ENCODE measurements at regions not wholly inside any gene's neighbourhood (a gene's known extent, or its start where the extent isn't known, plus 50 kb on each side); places are given as distances from the start of the nearest gene placed in this dataset.
"Not testable (repeated sequence)": the region's sequence is repeated elsewhere in the genome, so short reads cannot be mapped to it uniquely, and the experiment has no call there.

DNA sequence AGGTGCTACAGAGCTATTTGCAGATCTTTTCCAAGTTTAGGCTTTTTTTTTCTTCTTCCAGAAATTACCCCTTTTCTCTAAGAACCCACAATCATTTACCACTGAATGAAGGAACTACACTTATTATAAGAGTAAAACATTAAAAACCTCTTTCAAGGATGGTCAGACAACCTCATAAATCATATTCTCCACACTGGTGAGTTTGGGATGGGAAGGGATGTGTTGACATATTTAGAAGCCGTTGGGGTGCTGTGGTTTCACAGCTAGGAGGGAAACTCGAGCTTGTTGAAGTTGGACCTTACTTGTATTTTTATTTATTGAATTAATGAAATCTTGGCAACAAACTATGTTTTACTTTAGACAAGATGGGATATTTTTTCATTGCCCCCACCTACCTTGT is 289.4 kb upstream of the MEIS1 start:
- TF ChIP-seq, protein P1, sequence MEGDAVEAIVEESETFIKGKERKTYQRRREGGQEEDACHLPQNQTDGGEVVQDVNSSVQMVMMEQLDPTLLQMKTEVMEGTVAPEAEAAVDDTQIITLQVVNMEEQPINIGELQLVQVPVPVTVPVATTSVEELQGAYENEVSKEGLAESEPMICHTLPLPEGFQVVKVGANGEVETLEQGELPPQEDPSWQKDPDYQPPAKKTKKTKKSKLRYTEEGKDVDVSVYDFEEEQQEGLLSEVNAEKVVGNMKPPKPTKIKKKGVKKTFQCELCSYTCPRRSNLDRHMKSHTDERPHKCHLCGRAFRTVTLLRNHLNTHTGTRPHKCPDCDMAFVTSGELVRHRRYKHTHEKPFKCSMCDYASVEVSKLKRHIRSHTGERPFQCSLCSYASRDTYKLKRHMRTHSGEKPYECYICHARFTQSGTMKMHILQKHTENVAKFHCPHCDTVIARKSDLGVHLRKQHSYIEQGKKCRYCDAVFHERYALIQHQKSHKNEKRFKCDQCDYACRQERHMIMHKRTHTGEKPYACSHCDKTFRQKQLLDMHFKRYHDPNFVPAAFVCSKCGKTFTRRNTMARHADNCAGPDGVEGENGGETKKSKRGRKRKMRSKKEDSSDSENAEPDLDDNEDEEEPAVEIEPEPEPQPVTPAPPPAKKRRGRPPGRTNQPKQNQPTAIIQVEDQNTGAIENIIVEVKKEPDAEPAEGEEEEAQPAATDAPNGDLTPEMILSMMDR (IDR thresholded peaks at IDR 0.05; ENCODE audit: extremely low read depth, low read depth, low read length), result no peak
- H2AFZ ChIP-seq (ENCODE audit: low read length), result no peak overlapping the region
- no peak overlapping the region for H3K4me2 ChIP-seq (ENCODE audit: insufficient read depth, low read length)
- H4K20me1 ChIP-seq (ENCODE audit: insufficient read depth, low read length), result no peaks in the 10 kb centered on the region
- H3K4me3 ChIP-seq (ENCODE audit: insufficient read depth, low read length), result no peak overlapping the region
- DNase-seq (ENCODE audit: insufficient read length, low spot score, missing footprints), result no peak
- no peaks in the 10 kb centered on the region for H3K9me3 ChIP-seq (ENCODE audit: low read depth, low read length)
- no peak overlapping the region for H3K27ac ChIP-seq (ENCODE audit: low read depth, low read length)
- no peaks in the 10 kb centered on the region for H3K4me1 ChIP-seq (ENCODE audit: insufficient read depth, low read length)
- no peaks in the 10 kb centered on the region for H3K27me3 ChIP-seq (ENCODE audit: insufficient read depth, low read length)
- no peaks in the 10 kb centered on the region for H3K79me2 ChIP-seq (ENCODE audit: insufficient read depth, low read length)
- H3K36me3 ChIP-seq (ENCODE audit: insufficient read depth, low read length), result no peaks in the 10 kb centered on the region

DNA sequence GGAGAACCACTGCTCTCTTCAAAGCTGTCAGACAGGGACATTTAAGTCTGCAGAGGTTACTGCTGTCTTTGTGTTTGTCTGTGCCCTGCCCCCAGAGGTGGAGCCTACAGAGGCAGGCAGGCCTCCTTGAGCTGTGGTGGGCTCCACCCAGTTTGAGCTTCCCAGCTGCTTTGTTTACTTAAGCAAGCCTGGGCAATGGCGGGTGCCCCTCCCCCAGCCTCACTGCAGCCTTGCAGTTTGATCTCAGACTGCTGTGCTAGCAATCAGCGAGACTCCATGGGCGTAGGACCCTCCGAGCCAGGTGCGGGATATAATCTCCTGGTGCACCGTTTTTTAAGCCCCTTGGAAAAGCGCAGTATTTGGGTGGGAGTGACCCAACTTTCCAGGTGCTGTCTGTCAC is 290.6 kb upstream of the MEIS1 start:
- H4K20me1 ChIP-seq (ENCODE audit: insufficient read depth, low read length); H2AFZ ChIP-seq (ENCODE audit: low read length); H3K4me2 ChIP-seq (ENCODE audit: insufficient read depth, low read length); H3K9me3 ChIP-seq (ENCODE audit: low read depth, low read length); H3K27me3 ChIP-seq (ENCODE audit: insufficient read depth, low read length); H3K4me1 ChIP-seq (ENCODE audit: insufficient read depth, low read length); H3K27ac ChIP-seq (ENCODE audit: low read depth, low read length); H3K79me2 ChIP-seq (ENCODE audit: insufficient read depth, low read length); DNase-seq (ENCODE audit: insufficient read length, low spot score, missing footprints); H3K4me3 ChIP-seq (ENCODE audit: insufficient read depth, low read length); H3K36me3 ChIP-seq (ENCODE audit: insufficient read depth, low read length): not testable (repeated sequence)

DNA sequence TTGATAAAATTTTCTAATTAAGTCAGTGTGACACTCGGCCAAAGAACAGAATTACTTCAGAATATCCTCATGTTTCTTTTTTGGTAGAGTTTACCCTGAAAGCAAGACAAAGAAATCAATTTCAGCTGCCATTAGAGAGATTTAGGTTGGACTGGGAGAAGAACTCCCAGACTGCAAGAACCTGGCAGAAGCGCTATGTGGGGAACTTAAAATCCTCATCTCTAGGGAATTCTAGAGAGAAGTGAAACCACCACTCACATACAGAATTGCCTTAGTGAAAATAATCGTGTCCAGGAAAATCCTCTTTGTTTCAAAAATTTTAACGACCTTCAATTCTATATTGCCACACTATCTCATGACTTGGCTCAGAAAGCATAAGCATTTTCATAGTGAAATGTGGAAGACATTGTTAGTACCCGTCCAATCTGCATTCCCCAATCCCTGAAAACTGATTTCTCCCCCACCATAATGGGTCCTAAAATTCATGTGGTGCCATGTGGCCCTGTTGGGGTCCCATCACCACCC is 297.3 kb upstream of the MEIS1 start:
- Histone ChIP-seq H3K4me2 (ENCODE audit: insufficient read depth, low read length) (no peak overlapping the region), H3K4me1 (ENCODE audit: insufficient read depth, low read length) (no peaks in the 10 kb centered on the region)

DNA sequence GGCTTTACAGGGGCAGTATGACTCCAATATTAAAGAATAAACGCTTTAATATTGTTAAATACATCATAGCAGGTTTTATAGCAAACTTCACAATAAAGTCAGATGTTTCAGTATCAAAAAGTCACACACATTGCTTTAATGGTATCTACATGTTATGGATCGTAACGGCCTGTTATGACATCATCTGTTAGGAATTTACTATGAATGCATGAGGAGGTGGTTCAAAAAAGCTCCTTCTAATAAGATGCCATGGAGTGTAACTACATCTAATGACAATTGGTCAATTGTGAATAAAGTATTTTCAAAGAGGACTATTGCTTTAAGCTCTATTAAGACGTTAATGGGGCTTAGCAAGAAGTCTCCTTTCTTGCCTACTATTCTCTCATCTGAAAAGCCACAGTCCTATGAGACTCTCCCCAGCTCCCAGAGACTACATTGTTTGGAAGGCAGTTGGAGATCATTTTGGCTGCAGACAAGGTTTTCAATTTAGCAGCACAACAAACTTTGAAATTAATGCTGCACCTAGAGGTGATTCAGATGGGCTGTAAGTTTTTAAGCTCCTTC is 300.7 kb upstream of the MEIS1 start:
- Histone ChIP-seq H3K27me3 (ENCODE audit: insufficient read depth, low read length) (no peaks in the 10 kb centered on the region), H3K4me3 (ENCODE audit: insufficient read depth, low read length) (no peak overlapping the region), H3K79me2 (ENCODE audit: insufficient read depth, low read length) (no peaks in the 10 kb centered on the region), H3K9me3 (ENCODE audit: low read depth, low read length) (no peaks in the 10 kb centered on the region), H2AFZ (ENCODE audit: low read length) (no peak overlapping the region), H3K4me2 (ENCODE audit: insufficient read depth, low read length) (no peak overlapping the region), H3K4me1 (ENCODE audit: insufficient read depth, low read length) (no peaks in the 10 kb centered on the region), H4K20me1 (ENCODE audit: insufficient read depth, low read length) (no peaks in the 10 kb centered on the region), H3K36me3 (ENCODE audit: insufficient read depth, low read length) (no peaks in the 10 kb centered on the region), H3K27ac (ENCODE audit: low read depth, low read length) (no peak overlapping the region)
- no peak for DNase-seq (ENCODE audit: insufficient read length, low spot score, missing footprints)
- TF ChIP-seq, protein P1 (IDR thresholded peaks at IDR 0.05; ENCODE audit: extremely low read depth, low read depth, low read length), result no peak

More for the DNA sequence above, 297.3 kb upstream of the MEIS1 start:
- TF ChIP-seq, protein P1 (IDR thresholded peaks at IDR 0.05; ENCODE audit: extremely low read depth, low read depth, low read length), result no peak
- Histone ChIP-seq H3K27me3 (ENCODE audit: insufficient read depth, low read length) (no peaks in the 10 kb centered on the region), H3K27ac (ENCODE audit: low read depth, low read length) (no peak overlapping the region), H3K36me3 (ENCODE audit: insufficient read depth, low read length) (no peaks in the 10 kb centered on the region), H4K20me1 (ENCODE audit: insufficient read depth, low read length) (no peaks in the 10 kb centered on the region), H3K9me3 (ENCODE audit: low read depth, low read length) (no peaks in the 10 kb centered on the region), H3K79me2 (ENCODE audit: insufficient read depth, low read length) (no peaks in the 10 kb centered on the region), H3K4me3 (ENCODE audit: insufficient read depth, low read length) (no peak overlapping the region), H2AFZ (ENCODE audit: low read length) (no peak overlapping the region)
- no peak for DNase-seq (ENCODE audit: insufficient read length, low spot score, missing footprints)
